ENCODE measurements at regions not wholly inside any gene's neighbourhood (a gene's known extent, or its start where the extent isn't known, plus 50 kb on each side); places are given as distances from the start of the nearest gene placed in this dataset.
"Not testable (repeated sequence)": the region's sequence is repeated elsewhere in the genome, so short reads cannot be mapped to it uniquely, and the experiment has no call there.

- no peak for DNase-seq
- Mint-ChIP-seq H3K36me3 (no peaks in the 10 kb centered on the region), H3K9me3 (no peaks in the 10 kb centered on the region), H3K4me3 (no peak overlapping the region), H3K27me3 (no peaks in the 10 kb centered on the region), H3K27ac (no peak overlapping the region), H3K4me1 (no peaks in the 10 kb centered on the region)
Measured at GRCh38 chr17:72565758-72566157, 444.9 kb downstream of the SOX9 start.

DNA sequence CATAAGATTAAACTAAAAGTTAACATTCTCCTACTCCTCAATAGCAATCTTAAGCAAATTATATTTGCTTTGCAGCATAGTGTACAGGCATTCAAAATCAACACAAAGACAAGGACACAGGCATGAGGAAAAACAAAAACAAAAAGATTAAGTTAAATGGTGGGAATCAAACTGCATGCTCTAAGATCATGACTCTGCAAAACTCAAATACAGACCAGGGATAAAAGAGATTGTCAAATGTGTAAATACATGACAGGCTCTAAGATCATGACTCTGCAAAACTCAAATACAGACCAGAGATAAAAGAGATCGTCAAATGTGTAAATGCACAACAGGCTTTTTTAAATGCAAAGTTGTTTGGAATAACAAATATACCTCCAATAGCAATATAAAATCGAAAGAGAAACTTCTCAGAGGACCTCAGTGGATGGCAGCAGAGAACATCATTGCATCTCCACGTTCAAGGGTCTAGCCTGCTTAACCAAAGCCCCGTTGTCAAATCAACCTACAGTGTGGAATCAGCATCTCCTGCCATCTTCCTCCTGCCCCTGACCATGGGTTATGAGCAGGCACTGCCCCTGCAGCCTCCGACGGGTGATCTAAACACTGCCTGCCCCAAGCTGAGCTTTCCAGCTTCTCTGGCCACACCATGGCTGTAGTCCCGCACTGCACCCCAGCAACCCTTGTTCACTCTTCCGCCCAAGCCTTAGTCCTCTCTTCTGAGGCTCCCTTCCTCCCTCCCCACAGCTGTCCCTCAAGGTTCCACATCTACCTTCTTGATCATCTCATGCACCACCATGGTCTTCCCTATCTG lies 446.1 kb downstream of the SOX9 start:
- DNase-seq: no peak
- no peak overlapping the region for H3K4me3 Mint-ChIP-seq
- no peaks in the 10 kb centered on the region for H3K4me1 Mint-ChIP-seq
- H3K36me3 Mint-ChIP-seq: no peaks in the 10 kb centered on the region
- no peaks in the 10 kb centered on the region for H3K9me3 Mint-ChIP-seq
- H3K27ac Mint-ChIP-seq: no peak overlapping the region
- peaks cover 2% of the 10 kb centered on the region for H3K27me3 Mint-ChIP-seq

GRCh38 chr17:72567774-72568173 lies 447.0 kb downstream of the SOX9 start:
- H3K27ac Mint-ChIP-seq: no peak overlapping the region
- H3K27me3 Mint-ChIP-seq: peaks cover 5% of the 10 kb centered on the region
- no peak for DNase-seq
- no peaks in the 10 kb centered on the region for H3K4me1 Mint-ChIP-seq
- no peaks in the 10 kb centered on the region for H3K9me3 Mint-ChIP-seq
- no peak overlapping the region for H3K4me3 Mint-ChIP-seq
- H3K36me3 Mint-ChIP-seq: no peaks in the 10 kb centered on the region

DNA sequence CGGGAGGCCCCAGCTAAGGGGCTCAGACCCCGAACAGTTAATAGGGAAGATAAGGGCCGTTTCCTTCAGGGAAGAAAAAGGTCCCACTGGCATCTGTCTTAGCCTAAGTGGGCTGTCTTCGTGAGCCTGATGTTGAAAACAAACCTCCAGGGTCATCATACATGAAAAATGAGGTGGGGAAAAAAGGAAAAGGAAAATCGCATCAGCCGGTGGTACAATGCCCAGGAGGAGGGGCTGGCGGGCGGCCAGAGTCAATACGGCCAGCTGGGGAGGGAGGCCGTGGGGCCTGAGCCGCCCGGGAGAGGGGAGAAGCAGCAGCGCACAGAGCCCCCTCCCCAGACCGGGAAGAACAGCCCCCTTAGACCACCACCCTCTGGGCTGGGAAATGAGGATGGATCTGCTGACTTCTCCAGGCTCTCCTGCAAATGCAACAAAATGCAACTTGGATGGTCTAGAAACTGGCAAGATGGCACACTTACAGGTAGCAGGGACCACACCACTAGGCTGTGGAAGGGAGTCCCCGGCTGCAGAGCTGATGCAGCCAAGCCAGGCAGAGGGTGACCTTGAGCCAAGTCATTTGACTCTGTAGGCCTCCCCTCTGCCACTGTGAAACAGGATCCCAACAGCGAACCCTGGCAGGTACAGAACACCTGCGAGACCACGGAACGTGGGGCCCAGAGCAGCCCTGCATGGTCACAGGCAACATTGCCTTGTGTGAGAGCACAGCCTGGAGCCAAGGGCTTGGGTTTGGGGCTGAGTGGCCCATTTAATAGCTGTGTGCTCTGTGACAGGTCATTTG lies 448.5 kb downstream of the SOX9 start:
- H3K4me1 Mint-ChIP-seq: no peaks in the 10 kb centered on the region
- H3K27ac Mint-ChIP-seq: no peak overlapping the region
- H3K27me3 Mint-ChIP-seq: peaks cover 16% of the 10 kb centered on the region
- no peak overlapping the region for H3K4me3 Mint-ChIP-seq
- DNase-seq: no peak
- H3K9me3 Mint-ChIP-seq: no peaks in the 10 kb centered on the region
- no peaks in the 10 kb centered on the region for H3K36me3 Mint-ChIP-seq

GRCh38 chr17:72571813-72572396 lies 451.1 kb downstream of the SOX9 start:
- Mint-ChIP-seq H3K4me1 (no peaks in the 10 kb centered on the region), H3K4me3 (no peak overlapping the region), H3K27me3 (peaks cover 29% of the 10 kb centered on the region), H3K36me3 (no peaks in the 10 kb centered on the region), H3K27ac (no peak overlapping the region), H3K9me3 (no peaks in the 10 kb centered on the region)
- DNase-seq: no peak

GRCh38 chr17:72572604-72573491 lies 452.0 kb downstream of the SOX9 start:
- Mint-ChIP-seq H3K36me3 (no peaks in the 10 kb centered on the region), H3K27me3 (peaks cover 35% of the 10 kb centered on the region), H3K4me3 (no peak overlapping the region), H3K27ac (no peak overlapping the region), H3K4me1 (no peaks in the 10 kb centered on the region), H3K9me3 (no peaks in the 10 kb centered on the region)
- DNase-seq: no peak

DNA sequence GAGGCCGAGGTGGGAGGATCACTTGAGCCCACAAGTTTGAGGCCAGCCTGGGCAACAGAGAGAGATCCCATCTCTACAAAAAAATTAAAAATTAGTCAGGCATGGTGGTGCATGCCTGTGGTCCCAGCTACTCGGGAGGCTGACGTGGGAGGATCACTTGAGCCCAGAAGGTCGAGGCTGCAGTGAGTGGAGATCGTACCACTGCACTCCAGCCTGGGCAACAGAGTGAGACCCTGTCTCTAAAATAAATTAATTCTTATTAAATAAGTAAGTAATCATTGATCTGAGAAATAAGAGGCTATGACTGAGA lies 452.6 kb downstream of the SOX9 start:
- peaks cover 36% of the 10 kb centered on the region for H3K27me3 Mint-ChIP-seq
- not testable (repeated sequence) for H3K27ac Mint-ChIP-seq, H3K9me3 Mint-ChIP-seq, H3K36me3 Mint-ChIP-seq, H3K4me3 Mint-ChIP-seq, H3K4me1 Mint-ChIP-seq, DNase-seq

GRCh38 chr17:72574675-72575510 lies 454.1 kb downstream of the SOX9 start:
- Mint-ChIP-seq H3K27ac (no peak overlapping the region), H3K27me3 (peaks cover 39% of the 10 kb centered on the region), H3K4me1 (no peaks in the 10 kb centered on the region)

GRCh38 chr17:72575542-72576233 lies 454.9 kb downstream of the SOX9 start:
- H3K27me3 Mint-ChIP-seq: peaks cover 39% of the 10 kb centered on the region
- no peak overlapping the region for H3K4me3 Mint-ChIP-seq
- H3K4me1 Mint-ChIP-seq: no peaks in the 10 kb centered on the region
- no peak overlapping the region for H3K27ac Mint-ChIP-seq
- H3K9me3 Mint-ChIP-seq: no peaks in the 10 kb centered on the region
- no peaks in the 10 kb centered on the region for H3K36me3 Mint-ChIP-seq
- no peak for DNase-seq

More at GRCh38 chr17:72574675-72575510, 454.1 kb downstream of the SOX9 start:
- Mint-ChIP-seq H3K4me3 (no peak overlapping the region), H3K36me3 (no peaks in the 10 kb centered on the region), H3K9me3 (no peaks in the 10 kb centered on the region)
- no peak for DNase-seq

- H3K9me3 Mint-ChIP-seq: no peaks in the 10 kb centered on the region
- H3K27ac Mint-ChIP-seq: no peak overlapping the region
- H3K36me3 Mint-ChIP-seq: no peaks in the 10 kb centered on the region
- H3K27me3 Mint-ChIP-seq: peaks cover 39% of the 10 kb centered on the region
- no peak for DNase-seq
- no peaks in the 10 kb centered on the region for H3K4me1 Mint-ChIP-seq
- H3K4me3 Mint-ChIP-seq: no peak overlapping the region
Measured at GRCh38 chr17:72576289-72576759, 455.5 kb downstream of the SOX9 start.

- Mint-ChIP-seq H3K4me1 (no peaks in the 10 kb centered on the region), H3K9me3 (no peaks in the 10 kb centered on the region), H3K27me3 (peaks cover 41% of the 10 kb centered on the region), H3K27ac (no peak overlapping the region), H3K4me3 (no peak overlapping the region), H3K36me3 (no peaks in the 10 kb centered on the region)
- no peak for DNase-seq
Measured at GRCh38 chr17:72578817-72579470, 458.1 kb downstream of the SOX9 start.

- H3K27ac Mint-ChIP-seq: no peak overlapping the region
- H3K36me3 Mint-ChIP-seq: no peaks in the 10 kb centered on the region
- H3K4me1 Mint-ChIP-seq: no peaks in the 10 kb centered on the region
- DNase-seq: no peak
- H3K4me3 Mint-ChIP-seq: no peak overlapping the region
- no peaks in the 10 kb centered on the region for H3K9me3 Mint-ChIP-seq
- H3K27me3 Mint-ChIP-seq: peaks cover 40% of the 10 kb centered on the region
Measured at GRCh38 chr17:72579990-72580320, 459.1 kb downstream of the SOX9 start.

- no peaks in the 10 kb centered on the region for H3K4me1 Mint-ChIP-seq
- H3K36me3 Mint-ChIP-seq: no peaks in the 10 kb centered on the region
- H3K9me3 Mint-ChIP-seq: no peaks in the 10 kb centered on the region
- no peak overlapping the region for H3K4me3 Mint-ChIP-seq
- no peak overlapping the region for H3K27ac Mint-ChIP-seq
- peaks cover 39% of the 10 kb centered on the region for H3K27me3 Mint-ChIP-seq
- no peak for DNase-seq
Measured at GRCh38 chr17:72580321-72581127, 459.7 kb downstream of the SOX9 start.

Data from activated naive CD8-positive, alpha-beta T cell treated with anti-CD3 and anti-CD28 coated beads for 36 hours (primary cell).